Colonic mucosa (tissue), 4 donors: ENCODE measurements at regions not wholly inside any gene's neighbourhood (a gene's known extent, or its start where the extent isn't known, plus 50 kb on each side); places are given as distances from the start of the nearest gene placed in this dataset.

Experiments
- DNase-seq: peaks from one replicate; pipeline ENCODE4 v3.0.0-alpha.2; 2020
- H3K27ac ChIP-seq: fragments of 200-600 bp; one replicate; pipeline ENCODE4 v1.8.0; 2021
- H3K27me3 ChIP-seq: fragments of 200-600 bp; one replicate; pipeline ENCODE4 v1.8.0; 2021
- H3K36me3 ChIP-seq: fragments of 200-600 bp; one replicate; pipeline ENCODE4 v1.8.0; 2021
- H3K4me1 ChIP-seq: fragments of 200-600 bp; one replicate; pipeline ENCODE4 v1.8.0; 2021; ENCODE audit warnings: mild to moderate bottlenecking
- H3K4me3 ChIP-seq: fragments of 200-600 bp; one replicate; pipeline ENCODE4 v1.8.0; 2021
- H3K9ac ChIP-seq, 2 donors: one replicate each; pipeline ENCODE4 v1.7.0; 2013; ENCODE audit warnings: control low read depth in 2 of 2, low read depth in 2 of 2, low read length in 2 of 2
- H3K9me3 ChIP-seq: fragments of 200-600 bp; one replicate; pipeline ENCODE4 v1.8.0; 2021
- CTCF ChIP-seq: fragments of 200-600 bp; IDR thresholded peaks from one replicate; pipeline ENCODE4 v1.8.0; 2022; ENCODE audit warnings: antibody characterized with exemption, mild to moderate bottlenecking
- intact Hi-C: fragments of 100-400 bp; cut with DNase I; formaldehyde crosslinking; loops from one replicate; pipeline ENCODE4 v1.14.1; 2022
- donor health status: healthy.
- donor health status: DM: no; HTN: no; CAD: no.
- donor health status: DM: no; HTN: no; CAD: no.

GRCh38 chr6:1109134-1109533, 202.8 kb upstream of the FOXQ1 start:
- H3K4me1 ChIP-seq: no peaks in the 10 kb centered on the region
- H3K27ac ChIP-seq: no peak overlapping the region
- H3K4me3 ChIP-seq: no peak overlapping the region
- no peak for TF ChIP-seq CTCF
- H3K27me3 ChIP-seq: no peaks in the 10 kb centered on the region
- no peaks in the 10 kb centered on the region for H3K36me3 ChIP-seq
- no peaks in the 10 kb centered on the region for H3K9me3 ChIP-seq
- no peak overlapping the region for H3K9ac ChIP-seq
- intact Hi-C loops: no loop called here
- no peak for DNase-seq

- Histone ChIP-seq H3K27me3 (no peaks in the 10 kb centered on the region), H3K9ac (no peak overlapping the region), H3K36me3 (no peaks in the 10 kb centered on the region), H3K4me1 (no peaks in the 10 kb centered on the region), H3K9me3 (no peaks in the 10 kb centered on the region), H3K4me3 (no peak overlapping the region), H3K27ac (no peak overlapping the region)
- intact Hi-C loops: no loop called here
- no peak for DNase-seq
- no peak for TF ChIP-seq CTCF
Observed at GRCh38 chr6:1108198-1108597, 203.7 kb upstream of the FOXQ1 start.

GRCh38 chr6:1107578-1107977, 204.3 kb upstream of the FOXQ1 start:
- no peak for TF ChIP-seq CTCF
- H3K36me3 ChIP-seq: no peaks in the 10 kb centered on the region
- no peak for DNase-seq
- H3K27me3 ChIP-seq: no peaks in the 10 kb centered on the region
- no peaks in the 10 kb centered on the region for H3K4me1 ChIP-seq
- H3K9me3 ChIP-seq: no peaks in the 10 kb centered on the region
- no peak overlapping the region for H3K27ac ChIP-seq
- no peak overlapping the region for H3K4me3 ChIP-seq
- H3K9ac ChIP-seq: no peak overlapping the region
- intact Hi-C loops: no loop called here

- Histone ChIP-seq H3K9me3 (no peaks in the 10 kb centered on the region), H3K27ac (no peak overlapping the region), H3K9ac (no peak overlapping the region), H3K27me3 (no peaks in the 10 kb centered on the region), H3K4me1 (no peaks in the 10 kb centered on the region), H3K36me3 (no peaks in the 10 kb centered on the region), H3K4me3 (no peak overlapping the region)
- intact Hi-C loops: no loop called here
- TF ChIP-seq CTCF: no peak
- DNase-seq: no peak
Observed at GRCh38 chr6:1105833-1106400, 206.0 kb upstream of the FOXQ1 start.

GRCh38 chr6:1104988-1105670, 206.8 kb upstream of the FOXQ1 start:
- no peaks in the 10 kb centered on the region for H3K9me3 ChIP-seq
- no peak for DNase-seq

More at GRCh38 chr6:1104988-1105670, 206.8 kb upstream of the FOXQ1 start:
- Histone ChIP-seq H3K36me3 (no peaks in the 10 kb centered on the region), H3K4me3 (no peak overlapping the region), H3K4me1 (no peaks in the 10 kb centered on the region), H3K27me3 (no peaks in the 10 kb centered on the region), H3K9ac (no peak overlapping the region), H3K27ac (no peak overlapping the region)
- intact Hi-C loops: no loop called here
- TF ChIP-seq CTCF: no peak
